SU-DHL-6 (cell line): ENCODE measurements at regions not wholly inside any gene's neighbourhood (a gene's known extent, or its start where the extent isn't known, plus 50 kb on each side); places are given as distances from the start of the nearest gene placed in this dataset.

Experiments
- H2AFZ ChIP-seq: fragments of 200-600 bp; sonication (generic); 2 replicates; pipeline ENCODE4 v1.6.1; 2014; ENCODE audit warnings: low read depth, mild to moderate bottlenecking, moderate library complexity, mixed read lengths, antibody characterized with exemption, low read length; ENCODE audit not compliant: severe bottlenecking
- H3F3A ChIP-seq: fragments of 200-600 bp; shearing (Covaris generic); 2 replicates; pipeline ENCODE4 v1.6.0; 2016; ENCODE audit warnings: antibody characterized with exemption, mild to moderate bottlenecking; ENCODE audit not compliant: insufficient read depth
- H3K27ac ChIP-seq: fragments of 200-600 bp; sonication (generic); 2 replicates; pipeline ENCODE4 v1.5.1; 2016; ENCODE audit warnings: low read depth, mild to moderate bottlenecking, low read length, moderate library complexity, mixed read lengths
- H3K27me3 ChIP-seq: fragments of 200-600 bp; sonication (generic), shearing (Covaris generic); 2 replicates; pipeline ENCODE4 v1.6.0; 2014; ENCODE audit warnings: mild to moderate bottlenecking, low read length
- H3K36me3 ChIP-seq: fragments of 200-600 bp; sonication (generic); 2 replicates; pipeline ENCODE4 v1.6.1; 2014; ENCODE audit warnings: mild to moderate bottlenecking, low read length, mixed read lengths
- H3K4me2 ChIP-seq: fragments of 300-600, 200-600 bp; shearing (Covaris generic), sonication (generic); 2 replicates; pipeline ENCODE4 v1.6.0; 2014; ENCODE audit warnings: low read length, low read depth, mild to moderate bottlenecking; ENCODE audit not compliant: poor library complexity, severe bottlenecking
- H3K4me3 ChIP-seq: fragments of 200-600 bp; sonication (generic); 2 replicates; pipeline ENCODE4 v1.5.1; 2014; ENCODE audit warnings: antibody characterized with exemption, low read length, mild to moderate bottlenecking, mixed read lengths; ENCODE audit not compliant: insufficient read depth, poor library complexity, severe bottlenecking
- H3K79me2 ChIP-seq: fragments of 200-600 bp; sonication (generic); 2 replicates; pipeline ENCODE4 v1.6.1; 2014; ENCODE audit warnings: mild to moderate bottlenecking, low read length, moderate library complexity; ENCODE audit not compliant: insufficient read depth
- H3K9ac ChIP-seq: fragments of 200-600 bp; sonication (generic); 2 replicates; pipeline ENCODE4 v1.7.0; 2014; ENCODE audit warnings: mild to moderate bottlenecking, low read length
- H3K9me2 ChIP-seq: fragments of 200-600 bp; sonication (generic); replicated peaks from 2 replicates; pipeline ENCODE4 v1.6.1; 2014; ENCODE audit warnings: low read length; ENCODE audit not compliant: insufficient read depth
- H3K9me3 ChIP-seq: fragments of 200-600 bp; sonication (generic); 2 replicates; pipeline ENCODE4 v1.6.1; 2014; ENCODE audit warnings: low read length, mixed read lengths; ENCODE audit not compliant: insufficient read depth
- H4K20me1 ChIP-seq: fragments of 200-600 bp; sonication (generic); 2 replicates; pipeline ENCODE4 v1.6.1; 2014; ENCODE audit warnings: low read depth, mild to moderate bottlenecking, antibody characterized with exemption, low read length, moderate library complexity, mixed read lengths
- EZH2phosphoT487 ChIP-seq: fragments of 200-600 bp; sonication (generic), shearing (Covaris generic); conservative IDR thresholded peaks from 2 replicates; pipeline ENCODE4 v1.6.1; 2018; ENCODE audit warnings: mild to moderate bottlenecking, antibody characterized with exemption, low read length, moderate library complexity, mixed read lengths
- TF ChIP-seq, protein P1 (sequence below): fragments of 200-600 bp; sonication (generic); IDR thresholded peaks from one replicate; pipeline ENCODE4 v1.5.1; 2017; ENCODE audit warnings: antibody characterized with exemption, mild to moderate bottlenecking, low read length, moderate library complexity; ENCODE audit not compliant: insufficient read depth, poor library complexity, severe bottlenecking

DNA sequence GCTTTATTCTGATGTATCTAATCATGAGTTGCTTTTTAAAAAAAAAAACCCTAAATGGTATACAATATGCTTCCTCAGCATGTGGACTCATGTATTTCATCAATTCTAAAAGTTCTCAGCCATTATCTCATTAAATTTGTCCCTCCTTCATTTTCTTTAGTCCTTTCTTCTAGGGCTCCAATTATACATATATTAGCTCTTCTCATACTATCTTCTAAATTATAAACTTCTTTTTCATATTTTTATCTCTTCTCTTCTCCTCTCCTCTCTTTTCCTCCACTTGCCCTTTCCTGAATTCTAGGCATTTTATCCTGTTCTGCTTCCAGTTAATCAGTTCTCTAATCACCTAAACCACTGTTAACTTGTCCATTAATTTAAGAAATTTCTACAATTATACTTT is 55.0 kb upstream of the IL33 start:
- H4K20me1 ChIP-seq, result no peaks in the 10 kb centered on the region
- TF ChIP-seq EZH2phosphoT487, result no peak
- TF ChIP-seq, protein P1, sequence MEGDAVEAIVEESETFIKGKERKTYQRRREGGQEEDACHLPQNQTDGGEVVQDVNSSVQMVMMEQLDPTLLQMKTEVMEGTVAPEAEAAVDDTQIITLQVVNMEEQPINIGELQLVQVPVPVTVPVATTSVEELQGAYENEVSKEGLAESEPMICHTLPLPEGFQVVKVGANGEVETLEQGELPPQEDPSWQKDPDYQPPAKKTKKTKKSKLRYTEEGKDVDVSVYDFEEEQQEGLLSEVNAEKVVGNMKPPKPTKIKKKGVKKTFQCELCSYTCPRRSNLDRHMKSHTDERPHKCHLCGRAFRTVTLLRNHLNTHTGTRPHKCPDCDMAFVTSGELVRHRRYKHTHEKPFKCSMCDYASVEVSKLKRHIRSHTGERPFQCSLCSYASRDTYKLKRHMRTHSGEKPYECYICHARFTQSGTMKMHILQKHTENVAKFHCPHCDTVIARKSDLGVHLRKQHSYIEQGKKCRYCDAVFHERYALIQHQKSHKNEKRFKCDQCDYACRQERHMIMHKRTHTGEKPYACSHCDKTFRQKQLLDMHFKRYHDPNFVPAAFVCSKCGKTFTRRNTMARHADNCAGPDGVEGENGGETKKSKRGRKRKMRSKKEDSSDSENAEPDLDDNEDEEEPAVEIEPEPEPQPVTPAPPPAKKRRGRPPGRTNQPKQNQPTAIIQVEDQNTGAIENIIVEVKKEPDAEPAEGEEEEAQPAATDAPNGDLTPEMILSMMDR, result no peak
- no peak overlapping the region for H3K4me2 ChIP-seq
- 0 out of 2 replicates have a peak, but pooled peaks cover 3% of the 10 kb centered on the region for H3K36me3 ChIP-seq
- 0 out of 2 replicates have a peak, but pooled peaks cover 9% of the 10 kb centered on the region for H3K27me3 ChIP-seq
- no peak overlapping the region for H3K4me3 ChIP-seq
- H3K9me2 ChIP-seq, result no peaks in the 10 kb centered on the region
- H3K27ac ChIP-seq, result no peak overlapping the region
- no peak overlapping the region for H3K9ac ChIP-seq
- H3K9me3 ChIP-seq, result 0 out of 2 replicates have a peak, but pooled peaks cover 4% of the 10 kb centered on the region
- H2AFZ ChIP-seq, result no peak overlapping the region
- H3K79me2 ChIP-seq, result no peaks in the 10 kb centered on the region
- no peaks in the 10 kb centered on the region for H3F3A ChIP-seq

GRCh38 chr9:6153425-6153824 is 62.2 kb upstream of the IL33 start:
- Histone ChIP-seq H3K79me2 (no peaks in the 10 kb centered on the region), H3K27me3 (0 out of 2 replicates have a peak, but pooled peaks cover 9% of the 10 kb centered on the region), H3K9ac (no peak overlapping the region), H3K9me2 (no peaks in the 10 kb centered on the region), H3K4me2 (no peak overlapping the region), H3K27ac (no peak overlapping the region), H4K20me1 (no peaks in the 10 kb centered on the region), H3K9me3 (no peaks in the 10 kb centered on the region), H3K4me3 (no peak overlapping the region), H3K36me3 (no peaks in the 10 kb centered on the region), H2AFZ (no peak overlapping the region), H3F3A (no peaks in the 10 kb centered on the region)
- TF ChIP-seq EZH2phosphoT487, result no peak
- TF ChIP-seq, protein P1, result no peak

DNA sequence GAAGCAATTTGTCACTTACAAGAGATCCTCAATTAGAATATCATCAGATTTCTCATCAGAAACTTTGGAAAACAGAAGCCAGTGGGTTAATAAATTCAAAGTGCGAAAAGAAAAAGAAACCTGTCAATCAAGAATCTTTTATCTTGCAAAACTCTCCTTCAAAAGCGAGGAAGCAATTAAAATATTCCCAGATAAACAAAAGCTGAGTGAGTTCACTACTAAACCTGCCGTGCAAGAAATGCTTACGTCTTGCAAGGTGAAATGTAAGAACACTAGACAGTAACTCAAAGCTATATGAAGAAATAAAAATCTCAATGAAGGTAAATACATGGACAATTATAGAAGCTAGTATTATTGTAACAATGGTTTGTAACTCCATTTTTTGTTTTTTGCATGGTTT is 62.8 kb upstream of the IL33 start:
- H3K4me3 ChIP-seq, result no peak overlapping the region

More for the DNA sequence above, 62.8 kb upstream of the IL33 start:
- Histone ChIP-seq H4K20me1 (no peaks in the 10 kb centered on the region), H3K27ac (no peak overlapping the region), H3K9ac (no peak overlapping the region), H3K27me3 (0 out of 2 replicates have a peak, but pooled peaks cover 9% of the 10 kb centered on the region), H3F3A (no peaks in the 10 kb centered on the region), H2AFZ (no peak overlapping the region), H3K9me3 (no peaks in the 10 kb centered on the region), H3K4me2 (no peak overlapping the region), H3K36me3 (no peaks in the 10 kb centered on the region), H3K79me2 (no peaks in the 10 kb centered on the region), H3K9me2 (no peaks in the 10 kb centered on the region)
- TF ChIP-seq, protein P1, result no peak
- TF ChIP-seq EZH2phosphoT487, result no peak
